Esophagus squamous epithelium (tissue), 5 donors: ENCODE measurements at regions not wholly inside any gene's neighbourhood (a gene's known extent, or its start where the extent isn't known, plus 50 kb on each side); places are given as distances from the start of the nearest gene placed in this dataset.

Experiments used
- DNase-seq: peaks from one replicate; lab custom pipeline; 2025; lab: John Stamatoyannopoulos, UW
- H3K27ac ChIP-seq, 4 donors: fragments of 200-600 bp; sonication (generic); one replicate each; pipeline ENCODE4 v1.5.1; 2016 to 2019; ENCODE audit warnings: mild to moderate bottlenecking in 1 of 4
- H3K27me3 ChIP-seq, 4 donors: fragments of 200-600 bp; sonication (generic); 1 replicate in 3 of 4; 2 replicates in 1 of 4; pipeline versions ENCODE4 v1.5.1 to v1.6.0; 2017 to 2021; ENCODE audit warnings: antibody characterized with exemption in 1 of 4
- H3K36me3 ChIP-seq, 3 donors: fragments of 200-600 bp; sonication (generic); one replicate each; pipeline ENCODE4 v1.5.1; 2016 to 2019
- H3K4me1 ChIP-seq, 3 donors: fragments of 200-600 bp; sonication (generic); one replicate each; pipeline ENCODE4 v1.5.1; 2017 to 2019
- H3K4me3 ChIP-seq, 4 donors: fragments of 200-600 bp; sonication (generic); 1 replicate in 3 of 4; 2 replicates in 1 of 4; pipeline ENCODE4 v1.5.1; 2016 to 2019; ENCODE audit warnings: mild to moderate bottlenecking in 2 of 4, moderate library complexity in 1 of 4
- H3K9me3 ChIP-seq, 3 donors: fragments of 200-600 bp; sonication (generic); one replicate each; pipeline ENCODE4 v1.5.1; 2016 to 2019
- POLR2A ChIP-seq, 4 donors: fragments of 450-650 bp; IDR thresholded peaks; one replicate each; pipeline ENCODE4 v1.6.1; 2017; ENCODE audit warnings: antibody characterized with exemption in 4 of 4, mild to moderate bottlenecking in 4 of 4, moderate library complexity in 3 of 4
- WGBS, 2 donors: methylation state at CpG; one replicate each; pipeline ENCODE4 v1.1.5; 2018; 5-methylcytosine and 5-hydroxymethylcytosine counted together
- intact Hi-C: fragments of 100-400 bp; cut with DNase I; formaldehyde crosslinking; loops from one replicate; pipeline ENCODE4 v1.15.0; 2022
- TF ChIP-seq, protein P1 (sequence below), 6 experiments: fragments of 450-650 bp in 4 of 6; fragments of 200-600 bp in 2 of 6; sonication (generic) in 2 of 6; IDR thresholded peaks; one replicate each; pipeline ENCODE4 v1.5.1; 2016 to 2019; ENCODE audit warnings: antibody characterized with exemption in 6 of 6, mild to moderate bottlenecking in 4 of 6, moderate library complexity in 4 of 6
- donor health status: DM: yes; HTN: yes; CAD: no.

DNA sequence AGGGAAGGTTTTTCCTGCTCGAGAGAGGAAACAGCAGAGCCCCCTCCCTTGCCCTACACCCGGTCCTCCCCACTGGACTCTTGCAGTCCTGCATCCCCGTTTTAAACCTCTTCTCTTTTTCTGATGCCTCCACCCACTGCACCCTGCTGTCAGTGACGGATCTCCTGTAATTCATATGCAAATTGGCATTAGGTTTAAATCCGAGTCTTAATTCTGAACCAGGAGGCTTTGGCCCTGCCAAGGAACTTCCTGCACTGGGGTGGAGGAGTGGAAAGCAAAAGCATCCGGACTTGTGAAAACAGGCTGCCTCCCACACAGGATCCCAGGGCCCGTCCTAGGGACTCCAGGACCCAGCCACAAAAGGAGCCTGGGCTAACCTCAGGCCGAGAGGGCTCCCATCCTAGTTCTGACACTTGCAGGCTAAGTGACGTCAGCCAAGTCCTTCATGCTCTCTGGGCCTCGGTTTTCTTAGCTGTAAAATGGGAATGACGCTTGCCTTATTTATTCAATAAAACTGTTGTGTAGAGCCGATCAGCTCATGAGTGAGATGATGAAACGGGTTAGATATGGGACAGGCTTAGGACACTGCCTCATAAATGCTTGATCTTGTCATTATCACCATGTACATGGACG is 613.3 kb downstream of the AJAP1 start:
- H3K4me3 ChIP-seq, result no peak overlapping the region
- H3K9me3 ChIP-seq, result peaks cover 0 to 6% (median 0%) of the 10 kb centered on the region in 3 donors
- no peak overlapping the region for H3K27ac ChIP-seq
- no peak for DNase-seq
- peaks cover 0 to 97% (median 0%) of the 10 kb centered on the region in 4 donors for H3K27me3 ChIP-seq
- WGBS, 2 donors, result 34 to 35% methylated on average over 9 to 11 of the region's 14 CpGs
- intact Hi-C loops, result no loop called here
- TF ChIP-seq POLR2A (IDR thresholded peaks at IDR 0.05), result no peak
- TF ChIP-seq, protein P1, sequence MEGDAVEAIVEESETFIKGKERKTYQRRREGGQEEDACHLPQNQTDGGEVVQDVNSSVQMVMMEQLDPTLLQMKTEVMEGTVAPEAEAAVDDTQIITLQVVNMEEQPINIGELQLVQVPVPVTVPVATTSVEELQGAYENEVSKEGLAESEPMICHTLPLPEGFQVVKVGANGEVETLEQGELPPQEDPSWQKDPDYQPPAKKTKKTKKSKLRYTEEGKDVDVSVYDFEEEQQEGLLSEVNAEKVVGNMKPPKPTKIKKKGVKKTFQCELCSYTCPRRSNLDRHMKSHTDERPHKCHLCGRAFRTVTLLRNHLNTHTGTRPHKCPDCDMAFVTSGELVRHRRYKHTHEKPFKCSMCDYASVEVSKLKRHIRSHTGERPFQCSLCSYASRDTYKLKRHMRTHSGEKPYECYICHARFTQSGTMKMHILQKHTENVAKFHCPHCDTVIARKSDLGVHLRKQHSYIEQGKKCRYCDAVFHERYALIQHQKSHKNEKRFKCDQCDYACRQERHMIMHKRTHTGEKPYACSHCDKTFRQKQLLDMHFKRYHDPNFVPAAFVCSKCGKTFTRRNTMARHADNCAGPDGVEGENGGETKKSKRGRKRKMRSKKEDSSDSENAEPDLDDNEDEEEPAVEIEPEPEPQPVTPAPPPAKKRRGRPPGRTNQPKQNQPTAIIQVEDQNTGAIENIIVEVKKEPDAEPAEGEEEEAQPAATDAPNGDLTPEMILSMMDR (IDR thresholded peaks at IDR 0.05), result no peak
- H3K4me1 ChIP-seq, result no peaks in the 10 kb centered on the region
- no peaks in the 10 kb centered on the region for H3K36me3 ChIP-seq

DNA sequence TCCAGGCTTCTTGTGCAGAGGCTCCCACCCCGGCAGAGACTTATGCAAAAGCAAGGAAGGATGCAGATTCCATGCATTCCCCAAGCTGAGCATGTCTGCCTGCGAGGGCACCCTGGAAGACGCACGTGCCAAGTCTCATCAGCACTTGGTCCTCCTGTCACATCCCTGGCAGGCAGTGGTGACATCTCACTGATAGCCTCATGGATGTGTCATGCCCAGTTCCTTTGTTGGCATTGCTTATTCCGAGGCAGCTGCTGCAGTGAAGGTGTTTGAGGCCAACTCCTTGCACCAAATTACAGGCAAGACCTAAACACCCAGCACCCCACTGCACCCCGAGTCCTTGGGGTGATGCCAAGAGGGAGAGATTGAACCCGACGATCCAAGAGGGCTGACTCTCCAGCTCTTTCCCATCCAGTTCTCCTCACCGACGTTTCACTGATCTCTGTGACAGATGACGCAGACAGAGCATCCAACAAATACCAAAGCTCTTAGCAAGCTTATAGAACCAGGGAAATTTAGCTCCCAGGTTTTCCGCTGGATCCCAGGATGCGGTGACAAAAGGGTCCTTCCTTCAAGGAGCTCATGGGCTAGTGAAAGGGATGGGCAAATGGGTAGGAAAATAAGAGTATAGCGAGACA is 611.1 kb downstream of the AJAP1 start:
- intact Hi-C loops, result no loop called here
- Histone ChIP-seq H3K27ac (no peak overlapping the region), H3K4me3 (no peak overlapping the region), H3K4me1 (no peaks in the 10 kb centered on the region), H3K27me3 (peaks cover 0 to 94% (median 0%) of the 10 kb centered on the region in 4 donors), H3K9me3 (peaks cover 0 to 6% (median 0%) of the 10 kb centered on the region in 3 donors), H3K36me3 (no peaks in the 10 kb centered on the region)
- 68 to 69% methylated on average over 7 of the region's 14 CpGs for WGBS, 2 donors
- DNase-seq, result no peak
- TF ChIP-seq POLR2A (IDR thresholded peaks at IDR 0.05), result no peak
- TF ChIP-seq, protein P1 (IDR thresholded peaks at IDR 0.05), result no peak

DNA sequence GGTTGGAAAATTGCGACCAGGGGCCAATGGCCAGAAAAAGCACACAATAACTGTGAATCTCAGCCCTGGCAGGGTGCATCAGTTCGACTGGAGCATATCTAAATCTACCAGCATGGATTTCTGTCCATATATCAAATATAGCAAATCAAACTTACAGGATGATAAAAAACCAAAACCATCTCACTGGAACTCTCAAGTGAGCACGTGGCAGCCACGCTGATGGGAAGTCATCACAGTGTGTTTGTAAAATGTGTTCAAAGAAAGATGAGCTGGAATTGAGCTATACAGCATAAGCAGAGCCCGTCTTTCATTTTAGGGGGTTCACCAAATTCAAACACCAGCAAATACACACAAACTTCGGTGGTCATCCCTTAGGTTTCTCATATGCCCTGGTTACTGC is 610.1 kb downstream of the AJAP1 start:
- no peak overlapping the region for H3K27ac ChIP-seq
- peaks cover 0 to 12% (median 0%) of the 10 kb centered on the region in 3 donors for H3K9me3 ChIP-seq
- DNase-seq, result no peak
- no peak overlapping the region for H3K4me3 ChIP-seq
- no peaks in the 10 kb centered on the region for H3K36me3 ChIP-seq
- H3K27me3 ChIP-seq, result peaks cover 0 to 94% (median 0%) of the 10 kb centered on the region in 4 donors
- no peak for TF ChIP-seq POLR2A (IDR thresholded peaks at IDR 0.05)
- TF ChIP-seq, protein P1 (IDR thresholded peaks at IDR 0.05), result no peak
- whole genome bisulfite sequencing, 2 donors, result 65 to 69% methylated on average over 6 of the region's 6 CpGs
- intact Hi-C loops, result no loop called here
- no peaks in the 10 kb centered on the region for H3K4me1 ChIP-seq

DNA sequence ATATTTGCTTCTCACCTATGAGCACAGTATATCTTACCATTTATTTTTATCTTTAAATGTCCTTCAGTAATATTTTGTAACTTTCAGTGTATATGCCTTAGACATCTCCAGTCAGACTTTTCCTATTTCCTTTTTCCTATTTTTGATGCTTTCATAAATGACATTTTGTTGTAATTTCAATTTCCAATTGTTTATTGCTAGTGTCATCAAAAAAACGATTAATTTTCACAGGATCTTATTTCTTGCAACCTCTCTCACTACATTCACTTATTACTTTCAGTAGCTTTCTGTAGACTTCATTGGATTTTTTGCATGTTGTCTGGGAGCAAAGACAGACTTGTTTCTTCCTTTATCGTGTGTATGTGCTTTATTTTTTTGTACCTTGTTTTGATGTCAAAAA is 602.4 kb downstream of the AJAP1 start:
- WGBS, 2 donors, result 57 to 62% methylated on average over 2 of the region's 2 CpGs
- no peaks in the 10 kb centered on the region for H3K36me3 ChIP-seq
- H3K4me3 ChIP-seq, result no peak overlapping the region
- no peaks in the 10 kb centered on the region for H3K4me1 ChIP-seq
- no peak overlapping the region for H3K27ac ChIP-seq
- peaks cover 0 to 38% (median 0%) of the 10 kb centered on the region in 4 donors for H3K27me3 ChIP-seq
- TF ChIP-seq POLR2A (IDR thresholded peaks at IDR 0.05), result no peak
- intact Hi-C loops, result no loop called here
- no peak for DNase-seq
- H3K9me3 ChIP-seq, result peaks cover 0 to 21% (median 3%) of the 10 kb centered on the region in 3 donors

DNA sequence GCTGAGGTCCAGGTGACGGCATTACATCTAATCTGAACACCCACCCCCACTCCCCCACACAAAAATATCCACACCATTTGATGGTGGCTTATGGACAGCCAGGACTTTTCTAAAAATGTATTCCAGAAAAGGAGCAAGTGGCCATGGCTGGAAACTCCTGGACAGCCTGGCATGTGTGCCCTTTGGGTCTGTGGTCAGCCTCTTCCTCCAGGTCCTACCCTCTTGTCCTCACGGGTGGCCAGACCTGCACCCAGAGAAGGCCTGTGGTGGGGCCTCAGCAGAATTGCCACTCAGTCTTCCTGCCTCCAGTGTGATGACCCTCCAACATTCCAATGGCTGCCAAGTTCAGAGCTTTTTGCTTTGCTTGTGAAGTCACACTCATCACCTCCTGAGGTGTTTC is 600.6 kb downstream of the AJAP1 start:
- peaks cover 0 to 28% (median 0%) of the 10 kb centered on the region in 4 donors for H3K27me3 ChIP-seq
- no peak overlapping the region for H3K4me3 ChIP-seq
- H3K27ac ChIP-seq, result no peak overlapping the region
- H3K4me1 ChIP-seq, result no peaks in the 10 kb centered on the region
- WGBS, 2 donors, result 50 to 100% methylated on average over 1 to 2 of the region's 2 CpGs
- peaks cover 0 to 20% (median 3%) of the 10 kb centered on the region in 3 donors for H3K9me3 ChIP-seq
- intact Hi-C loops, result no loop called here
- no peak for DNase-seq
- H3K36me3 ChIP-seq, result no peaks in the 10 kb centered on the region
- no peak for TF ChIP-seq POLR2A (IDR thresholded peaks at IDR 0.05)
- TF ChIP-seq, protein P1 (IDR thresholded peaks at IDR 0.05), result no peak
